ENCODE measurements at regions not wholly inside any gene's neighbourhood (a gene's known extent, or its start where the extent isn't known, plus 50 kb on each side); places are given as distances from the start of the nearest gene placed in this dataset.

- TF ChIP-seq EZH2 (IDR thresholded peaks at IDR 0.05) (no peak), MAX (IDR thresholded peaks at IDR 0.05) (no peak), ZNF274 (IDR thresholded peaks at IDR 0.05; ENCODE audit: low read depth, low read length) (no peak), CTCF (IDR thresholded peaks at IDR 0.05 in 2 of 3, conservative IDR thresholded peaks at IDR 0.05 in 1 of 3; ENCODE audit: borderline replicate concordance in 1 of 3, insufficient read depth in 1 of 3, low read depth in 2 of 3, low read length in 2 of 3) (no peak), ZBTB33 (IDR thresholded peaks at IDR 0.05; ENCODE audit: extremely low read depth, insufficient replicate concordance, low read length) (no peak), JUND (IDR thresholded peaks at IDR 0.05) (no peak), POLR2A (IDR thresholded peaks at IDR 0.05; ENCODE audit: borderline replicate concordance, extremely low read depth, insufficient read depth, insufficient read length) (no peak), YY1 (IDR thresholded peaks at IDR 0.05; ENCODE audit: extremely low read depth, insufficient replicate concordance, low read depth, low read length) (no peak), POLR2AphosphoS5 (IDR thresholded peaks at IDR 0.05; ENCODE audit: low read depth, low read length) (no peak), CEBPB (IDR thresholded peaks at IDR 0.05; ENCODE audit: low read depth) (no peak), CBX3 (IDR thresholded peaks at IDR 0.05; ENCODE audit: low read depth) (no peak), SIN3A (IDR thresholded peaks at IDR 0.05; ENCODE audit: low read depth) (no peak), RAD21 (IDR thresholded peaks at IDR 0.05; ENCODE audit: low read depth) (no peak)
These were observed 193.5 kb upstream of the EEA1 start for GRCh38 chr12:93122569-93123091.
